Esophagus muscularis mucosa (tissue), 4 donors: ENCODE measurements at regions not wholly inside any gene's neighbourhood (a gene's known extent, or its start where the extent isn't known, plus 50 kb on each side); places are given as distances from the start of the nearest gene placed in this dataset.

Source experiments
- EP300 ChIP-seq: sonication (generic); formaldehyde crosslinking; IDR thresholded peaks from one replicate; pipeline ENCODE4 v1.6.1; 2017; ENCODE audit warnings: antibody characterized with exemption
- POLR2A ChIP-seq: fragments of 450-650 bp; IDR thresholded peaks from one replicate; pipeline ENCODE4 v1.6.1; 2017; ENCODE audit warnings: antibody characterized with exemption, moderate library complexity, mild to moderate bottlenecking, low read depth
- TF ChIP-seq, protein P1 (sequence below), 3 experiments: fragments of 200-600 bp in 2 of 3; fragments of 450-650 bp in 1 of 3; sonication (generic) in 2 of 3; IDR thresholded peaks; one replicate each; pipeline ENCODE4 v1.5.1; 2017 to 2019; ENCODE audit warnings: antibody characterized with exemption in 3 of 3, mild to moderate bottlenecking in 2 of 3, moderate library complexity in 1 of 3

- TF ChIP-seq POLR2A (no peak), EP300 (no peak)
- TF ChIP-seq, protein P1, sequence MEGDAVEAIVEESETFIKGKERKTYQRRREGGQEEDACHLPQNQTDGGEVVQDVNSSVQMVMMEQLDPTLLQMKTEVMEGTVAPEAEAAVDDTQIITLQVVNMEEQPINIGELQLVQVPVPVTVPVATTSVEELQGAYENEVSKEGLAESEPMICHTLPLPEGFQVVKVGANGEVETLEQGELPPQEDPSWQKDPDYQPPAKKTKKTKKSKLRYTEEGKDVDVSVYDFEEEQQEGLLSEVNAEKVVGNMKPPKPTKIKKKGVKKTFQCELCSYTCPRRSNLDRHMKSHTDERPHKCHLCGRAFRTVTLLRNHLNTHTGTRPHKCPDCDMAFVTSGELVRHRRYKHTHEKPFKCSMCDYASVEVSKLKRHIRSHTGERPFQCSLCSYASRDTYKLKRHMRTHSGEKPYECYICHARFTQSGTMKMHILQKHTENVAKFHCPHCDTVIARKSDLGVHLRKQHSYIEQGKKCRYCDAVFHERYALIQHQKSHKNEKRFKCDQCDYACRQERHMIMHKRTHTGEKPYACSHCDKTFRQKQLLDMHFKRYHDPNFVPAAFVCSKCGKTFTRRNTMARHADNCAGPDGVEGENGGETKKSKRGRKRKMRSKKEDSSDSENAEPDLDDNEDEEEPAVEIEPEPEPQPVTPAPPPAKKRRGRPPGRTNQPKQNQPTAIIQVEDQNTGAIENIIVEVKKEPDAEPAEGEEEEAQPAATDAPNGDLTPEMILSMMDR (IDR thresholded peaks at IDR 0.05) = no peak
Observed at GRCh38 chr6:66145867-66146266, 438.8 kb upstream of the EYS start.
